Thyroid gland (tissue), 4 donors: ENCODE measurements at regions not wholly inside any gene's neighbourhood (a gene's known extent, or its start where the extent isn't known, plus 50 kb on each side); places are given as distances from the start of the nearest gene placed in this dataset.

Experiments
- POLR2A ChIP-seq, 2 donors: fragments of 450-650 bp; IDR thresholded peaks; one replicate each; pipeline ENCODE4 v1.6.1; 2017; ENCODE audit warnings: antibody characterized with exemption in 2 of 2, mild to moderate bottlenecking in 2 of 2, moderate library complexity in 1 of 2
- TF ChIP-seq, protein P1 (sequence below), 6 experiments: fragments of 200-600 bp in 3 of 6; fragments of 450-650 bp in 3 of 6; sonication (generic) in 3 of 6; IDR thresholded peaks; one replicate each; pipeline ENCODE4 v1.5.1; 2016 to 2019; ENCODE audit warnings: antibody characterized with exemption in 6 of 6, mild to moderate bottlenecking in 2 of 6, inconsistent platforms in 1 of 6, moderate library complexity in 1 of 6

DNA sequence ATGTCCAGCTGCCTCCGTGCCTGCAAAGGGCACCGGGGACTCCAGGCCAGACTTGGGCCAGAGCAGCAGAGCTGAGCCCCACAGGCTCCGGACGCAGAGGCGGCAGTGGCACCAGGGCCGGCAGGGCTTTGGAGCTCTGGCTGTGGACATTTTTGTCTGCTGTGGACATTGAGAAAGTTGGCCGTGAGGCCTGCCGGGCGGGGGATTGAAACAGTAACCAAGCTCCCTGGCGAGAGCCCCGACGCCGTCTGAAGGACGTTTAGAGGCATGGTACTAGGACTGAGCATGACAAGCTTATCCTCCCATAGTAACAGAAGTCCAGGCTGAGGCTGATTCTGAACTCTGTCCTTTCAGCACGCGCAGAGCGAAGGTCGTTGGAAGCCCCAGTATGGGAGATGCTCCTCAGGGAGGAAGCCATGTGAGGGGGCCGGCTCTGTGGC, 323.8 kb downstream of the AMY1C start:
- TF ChIP-seq, protein P1, sequence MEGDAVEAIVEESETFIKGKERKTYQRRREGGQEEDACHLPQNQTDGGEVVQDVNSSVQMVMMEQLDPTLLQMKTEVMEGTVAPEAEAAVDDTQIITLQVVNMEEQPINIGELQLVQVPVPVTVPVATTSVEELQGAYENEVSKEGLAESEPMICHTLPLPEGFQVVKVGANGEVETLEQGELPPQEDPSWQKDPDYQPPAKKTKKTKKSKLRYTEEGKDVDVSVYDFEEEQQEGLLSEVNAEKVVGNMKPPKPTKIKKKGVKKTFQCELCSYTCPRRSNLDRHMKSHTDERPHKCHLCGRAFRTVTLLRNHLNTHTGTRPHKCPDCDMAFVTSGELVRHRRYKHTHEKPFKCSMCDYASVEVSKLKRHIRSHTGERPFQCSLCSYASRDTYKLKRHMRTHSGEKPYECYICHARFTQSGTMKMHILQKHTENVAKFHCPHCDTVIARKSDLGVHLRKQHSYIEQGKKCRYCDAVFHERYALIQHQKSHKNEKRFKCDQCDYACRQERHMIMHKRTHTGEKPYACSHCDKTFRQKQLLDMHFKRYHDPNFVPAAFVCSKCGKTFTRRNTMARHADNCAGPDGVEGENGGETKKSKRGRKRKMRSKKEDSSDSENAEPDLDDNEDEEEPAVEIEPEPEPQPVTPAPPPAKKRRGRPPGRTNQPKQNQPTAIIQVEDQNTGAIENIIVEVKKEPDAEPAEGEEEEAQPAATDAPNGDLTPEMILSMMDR (IDR thresholded peaks at IDR 0.05), result no peak
- no peak for TF ChIP-seq POLR2A (IDR thresholded peaks at IDR 0.05)
